Anterior cingulate cortex (tissue), 58 donors: ENCODE measurements at regions not wholly inside any gene's neighbourhood (a gene's known extent, or its start where the extent isn't known, plus 50 kb on each side); places are given as distances from the start of the nearest gene placed in this dataset.

ENCODE experiments used
- DNase-seq, 58 donors: peaks; one replicate each; lab custom pipeline; 2025; lab: John Stamatoyannopoulos, UW

DNA sequence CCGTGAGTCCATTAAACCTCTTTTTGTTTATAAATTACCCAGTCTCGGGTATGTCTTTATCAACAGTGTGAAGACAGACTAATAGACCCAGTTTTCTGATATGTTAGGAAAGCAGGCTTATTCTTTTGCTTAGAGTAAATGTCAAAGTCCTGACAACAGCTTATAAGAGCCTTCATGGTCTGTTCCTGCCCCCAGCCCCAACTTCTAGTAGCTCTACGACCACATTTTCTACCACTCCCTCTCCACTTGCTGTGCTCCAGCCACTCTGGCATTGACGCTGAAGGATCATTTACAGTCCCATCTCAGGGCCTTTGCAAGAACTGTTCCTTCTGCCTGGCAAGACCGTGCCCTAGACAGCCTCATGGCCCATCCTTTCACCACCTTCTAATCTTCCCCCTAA lies 104.6 kb upstream of the GPR139 start:
- DNase-seq = no peak

DNA sequence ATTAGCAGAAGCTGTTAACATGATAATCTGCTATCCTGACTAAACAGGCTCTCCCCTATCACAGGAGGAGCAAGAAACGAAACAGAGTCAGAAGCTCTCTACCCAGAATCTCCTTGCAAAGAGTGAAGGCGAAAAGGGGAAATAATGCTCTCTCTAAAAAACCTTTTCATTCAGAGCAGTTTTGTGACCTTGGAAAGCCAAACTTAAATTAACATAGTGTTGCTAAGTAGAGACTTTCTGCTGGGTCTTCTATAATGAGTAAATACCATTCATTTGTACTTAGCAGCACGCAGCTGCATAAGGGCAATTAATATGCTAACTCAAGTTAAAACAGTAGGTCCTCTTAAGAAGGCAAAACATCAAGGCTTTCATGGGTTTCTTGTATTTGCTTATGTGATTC lies 101.7 kb upstream of the GPR139 start:
- no peak for DNase-seq

DNA sequence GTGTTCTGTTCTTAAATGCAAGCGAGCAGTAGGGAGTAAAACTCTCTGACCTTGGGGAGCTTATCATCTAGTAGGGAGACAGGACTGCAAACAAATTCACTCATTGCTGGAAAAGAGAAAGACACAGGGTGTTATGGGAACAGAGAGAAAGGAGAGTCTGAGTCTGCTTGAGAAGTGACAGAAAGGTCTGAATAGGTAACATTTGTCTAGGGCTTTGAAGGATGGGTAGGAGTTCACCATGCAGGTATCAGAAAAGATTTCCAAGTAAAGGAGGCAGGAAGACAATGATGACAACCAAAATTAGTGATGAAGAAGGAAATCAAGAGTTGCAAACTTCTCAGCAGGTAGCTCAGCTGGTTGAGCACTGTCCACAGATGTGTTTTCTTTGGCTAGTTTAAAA lies 93.6 kb upstream of the GPR139 start:
- DNase-seq = no peak

DNA sequence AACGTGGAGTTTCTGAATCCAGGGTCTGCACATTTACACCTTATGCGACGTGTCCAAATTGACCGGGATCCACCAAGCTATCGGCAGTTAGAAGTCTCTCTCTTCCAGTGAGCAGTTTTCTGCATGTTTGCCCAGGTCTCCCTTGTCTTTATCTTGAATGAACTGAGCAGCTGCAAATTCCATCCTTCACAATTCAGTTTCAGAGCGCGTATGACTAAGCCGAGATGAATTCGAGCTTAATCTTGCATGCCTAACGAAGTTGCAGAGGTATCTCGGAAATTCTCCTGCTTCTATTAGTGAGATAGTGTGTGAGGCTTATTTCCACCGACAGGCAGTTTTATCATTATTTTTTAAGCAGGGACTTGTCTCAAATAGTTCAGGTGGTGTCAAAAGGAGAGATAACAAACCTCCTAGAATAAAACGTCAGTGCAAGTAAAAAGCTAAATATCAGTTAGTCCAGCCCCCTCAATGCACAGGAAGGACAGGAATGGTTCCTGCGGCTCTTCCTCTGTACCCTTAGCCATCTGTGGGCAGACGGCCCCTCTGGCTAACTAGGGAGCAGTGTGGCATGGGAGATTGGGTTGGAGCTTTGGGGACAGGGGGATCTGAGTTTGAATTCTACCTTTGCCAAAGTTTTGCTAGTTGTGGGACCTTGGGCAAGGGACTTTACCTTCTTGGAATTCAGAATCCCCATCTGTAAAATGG lies 93.0 kb upstream of the GPR139 start:
- DNase-seq = no peak

DNA sequence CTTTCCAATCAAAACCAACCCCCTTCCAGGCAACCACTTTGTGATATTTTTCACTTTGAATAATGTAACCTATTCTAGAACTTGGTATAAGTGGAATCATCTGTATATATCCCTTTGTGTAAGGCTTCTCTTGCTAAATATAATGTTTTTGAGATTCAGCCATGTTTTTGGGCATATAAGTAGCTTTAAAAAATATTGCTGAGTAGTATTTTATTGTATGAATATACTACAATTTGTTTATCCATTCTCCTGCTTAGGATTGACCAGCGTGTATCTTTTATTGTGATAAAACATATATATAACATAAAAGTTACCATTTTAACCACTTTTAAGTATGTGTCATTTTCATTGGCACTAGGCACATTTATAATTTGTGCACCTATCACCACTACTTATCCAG lies 79.8 kb upstream of the GPR139 start:
- no peak for DNase-seq

DNA sequence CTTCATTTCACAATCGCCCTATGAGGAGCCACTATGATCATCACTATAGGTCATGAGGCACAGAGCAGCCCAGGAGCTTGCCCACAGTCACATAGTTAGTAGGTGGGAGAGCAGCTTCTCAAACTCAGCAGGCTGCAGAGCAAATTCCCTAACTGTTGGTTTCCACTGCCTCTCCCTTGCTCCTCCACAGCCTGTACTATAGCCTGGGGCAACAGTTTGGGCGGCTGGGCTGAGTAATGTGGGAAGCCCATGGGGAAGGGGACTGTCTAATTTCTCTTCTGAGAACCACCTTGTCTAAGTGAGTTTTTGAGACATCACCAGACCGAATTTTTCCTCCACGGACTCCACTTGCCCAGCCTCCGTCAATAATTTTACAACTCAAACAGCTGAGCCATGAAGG lies 73.4 kb upstream of the GPR139 start:
- no peak for DNase-seq

- DNase-seq = no peak
These were observed 68.3 kb upstream of the GPR139 start for GRCh38 chr16:20141956-20142355.

GRCh38 chr16:20137909-20138308 lies 64.2 kb upstream of the GPR139 start:
- DNase-seq = no peak

DNA sequence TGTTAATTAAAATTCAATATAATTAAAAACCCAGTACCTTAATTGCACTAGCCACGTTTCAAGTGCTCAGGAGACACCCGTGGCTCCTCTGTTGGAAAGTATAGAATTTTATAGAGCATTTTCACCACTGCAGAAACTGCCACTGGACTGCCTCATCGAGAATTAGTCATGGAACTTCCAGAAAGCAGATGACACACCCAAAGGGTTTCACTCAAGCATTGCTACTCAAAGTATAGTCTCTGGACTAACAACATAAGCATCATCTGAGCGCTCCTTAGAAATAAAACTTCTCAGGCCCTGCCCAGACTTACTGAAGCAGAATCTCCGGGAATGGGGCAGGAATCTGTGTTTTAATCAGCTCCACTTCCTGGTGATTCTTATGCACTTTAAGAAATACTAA lies 63.5 kb upstream of the GPR139 start:
- no peak for DNase-seq

DNA sequence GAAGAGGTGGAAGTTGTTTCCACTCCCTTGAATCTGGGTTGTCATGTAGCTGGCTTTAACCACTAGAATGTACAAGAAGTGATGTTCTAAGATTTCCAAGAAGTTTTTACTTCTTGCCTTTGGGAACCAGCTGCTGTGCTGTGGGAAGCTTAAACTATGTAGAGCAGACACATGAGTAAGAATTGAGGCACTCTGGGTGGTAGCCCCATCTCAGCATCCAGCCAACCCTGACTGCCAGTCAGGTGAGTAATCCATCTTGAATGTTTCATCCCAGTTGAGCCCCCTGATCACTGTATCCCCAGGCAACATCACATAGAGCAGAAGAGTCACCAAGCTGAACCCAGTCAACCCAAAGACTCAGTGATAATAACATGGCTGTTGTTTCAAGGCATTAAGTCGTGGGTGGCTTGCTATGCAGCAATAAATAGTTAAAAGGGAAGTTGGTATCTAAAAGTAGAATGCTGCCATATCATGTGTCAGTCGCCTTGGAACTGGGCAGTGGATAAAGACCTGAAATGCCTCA lies 62.8 kb upstream of the GPR139 start:
- DNase-seq = no peak

- DNase-seq = no peak
These were observed 55.7 kb upstream of the GPR139 start for GRCh38 chr16:20129375-20129774.
